Activated CD8-positive, alpha-beta memory T cell treated with anti-CD3 and anti-CD28 coated beads, Interleukin-2, amount 50 U/mL, for 4 hours (primary cell): ENCODE measurements at regions not wholly inside any gene's neighbourhood (a gene's known extent, or its start where the extent isn't known, plus 50 kb on each side); places are given as distances from the start of the nearest gene placed in this dataset.
"Not testable (repeated sequence)": the region's sequence is repeated elsewhere in the genome, so short reads cannot be mapped to it uniquely, and the experiment has no call there.

Experiments
- DNase-seq: peaks from one replicate; pipeline ENCODE4 v3.0.0-alpha.2; 2020

DNA sequence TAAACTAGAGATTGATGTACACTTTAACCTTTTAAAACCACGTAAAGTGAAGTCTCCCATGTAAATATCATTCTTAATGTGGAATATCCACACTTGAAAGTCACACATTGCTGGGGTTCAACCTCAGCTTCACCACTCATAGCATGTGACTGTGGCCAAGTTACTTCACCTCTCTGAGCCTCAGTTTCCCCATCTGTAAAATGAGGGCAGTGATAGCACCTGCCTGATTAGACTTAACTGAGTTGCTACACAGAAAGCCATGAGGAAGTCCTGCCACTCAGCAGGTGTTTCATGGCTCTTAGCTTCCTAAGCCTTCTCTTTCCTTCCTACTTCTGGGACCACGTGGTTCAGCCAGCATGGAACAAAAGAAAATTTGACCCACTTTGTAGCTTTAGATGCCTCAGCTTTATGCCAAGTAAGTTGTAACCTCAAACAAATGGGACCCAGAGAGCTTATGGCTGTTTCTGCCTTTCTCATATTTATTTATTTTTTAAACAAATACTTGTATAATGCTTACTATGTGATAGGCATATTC, 277.3 kb upstream of the KLF3 start:
- DNase-seq: no peak

DNA sequence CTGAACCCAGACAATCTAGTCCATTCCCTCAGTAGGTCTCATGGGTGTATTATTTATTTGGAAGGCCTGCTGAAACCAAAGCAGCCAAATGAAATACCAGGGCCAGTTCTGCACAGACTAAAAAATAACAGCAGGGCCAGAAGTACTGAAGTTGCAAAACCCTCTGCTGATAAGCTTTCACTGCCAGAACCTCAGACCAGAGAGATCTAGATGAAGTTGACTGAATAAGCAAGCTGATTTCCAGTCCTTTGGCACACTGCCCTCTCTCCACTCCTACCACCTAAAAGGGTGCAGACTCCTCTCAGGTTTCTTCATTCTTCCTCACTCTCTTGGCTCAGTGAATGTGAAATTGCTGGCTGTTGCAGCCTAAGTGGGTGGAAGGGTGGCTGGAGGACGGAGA, 276.7 kb upstream of the KLF3 start:
- DNase-seq: no peak

DNA sequence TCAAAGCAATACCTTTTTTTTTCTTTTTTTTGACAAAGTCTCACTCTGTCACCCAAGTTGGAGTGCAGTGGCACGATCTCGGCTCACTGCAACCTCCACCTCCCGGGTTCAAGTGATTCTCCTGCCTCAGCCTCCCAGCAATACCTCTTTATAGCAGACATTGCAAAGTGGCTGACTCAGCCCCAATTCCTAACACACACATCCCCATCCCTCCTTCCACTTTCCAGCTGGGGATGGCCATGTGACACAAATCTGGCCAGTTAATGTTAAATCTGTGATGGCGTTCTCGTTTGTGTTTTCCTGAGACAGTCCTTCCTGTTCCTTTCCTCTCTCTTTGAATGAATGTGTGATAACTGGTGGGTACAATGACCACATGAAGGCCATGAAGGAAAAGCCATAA, 276.2 kb upstream of the KLF3 start:
- no peak for DNase-seq

DNA sequence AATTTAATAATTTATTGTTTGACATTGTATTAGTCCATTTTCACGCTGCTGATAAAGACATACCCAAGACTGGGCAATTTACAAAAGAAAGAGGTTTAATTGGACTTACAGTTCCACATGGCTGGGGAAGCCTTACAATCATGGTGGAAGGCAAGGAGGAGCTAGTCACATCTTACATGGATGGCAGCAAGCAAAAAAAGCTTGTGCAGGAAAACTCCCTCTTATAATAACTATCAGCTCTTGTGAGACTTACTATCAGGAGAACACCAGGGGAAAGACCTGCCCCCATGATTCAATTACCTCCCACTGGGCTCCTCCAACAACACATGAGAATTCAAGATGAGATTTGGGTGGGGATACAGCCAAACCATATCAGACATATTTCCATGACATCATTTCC, 275.1 kb upstream of the KLF3 start:
- DNase-seq: not testable (repeated sequence)

DNA sequence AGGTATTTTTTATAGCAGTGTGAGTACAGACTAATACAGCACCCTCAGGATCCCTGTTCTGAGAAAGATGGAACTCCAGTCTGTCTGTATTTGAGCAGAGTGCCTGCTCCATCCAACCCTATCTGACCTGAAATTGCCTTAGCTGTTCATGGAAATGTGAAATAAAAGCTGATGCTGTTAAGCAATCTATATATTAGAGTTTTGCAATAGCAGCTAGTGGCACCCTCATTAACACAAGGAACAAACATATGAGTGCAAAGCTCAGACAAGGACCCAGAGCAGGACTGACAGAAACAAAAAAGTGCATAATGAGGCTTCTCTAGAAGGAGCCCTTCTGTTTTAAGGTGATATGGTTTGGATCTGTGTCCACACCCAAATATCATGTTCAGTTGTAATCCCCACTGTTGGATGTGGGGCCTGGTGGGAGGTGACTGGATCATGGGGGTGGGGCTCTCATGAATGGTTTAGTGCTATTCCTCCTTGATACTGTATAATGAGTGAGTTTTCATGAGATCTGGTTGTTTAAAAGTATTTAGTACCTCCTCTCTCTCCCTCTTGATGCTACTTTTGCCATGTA, 272.9 kb upstream of the KLF3 start:
- no peak for DNase-seq

DNA sequence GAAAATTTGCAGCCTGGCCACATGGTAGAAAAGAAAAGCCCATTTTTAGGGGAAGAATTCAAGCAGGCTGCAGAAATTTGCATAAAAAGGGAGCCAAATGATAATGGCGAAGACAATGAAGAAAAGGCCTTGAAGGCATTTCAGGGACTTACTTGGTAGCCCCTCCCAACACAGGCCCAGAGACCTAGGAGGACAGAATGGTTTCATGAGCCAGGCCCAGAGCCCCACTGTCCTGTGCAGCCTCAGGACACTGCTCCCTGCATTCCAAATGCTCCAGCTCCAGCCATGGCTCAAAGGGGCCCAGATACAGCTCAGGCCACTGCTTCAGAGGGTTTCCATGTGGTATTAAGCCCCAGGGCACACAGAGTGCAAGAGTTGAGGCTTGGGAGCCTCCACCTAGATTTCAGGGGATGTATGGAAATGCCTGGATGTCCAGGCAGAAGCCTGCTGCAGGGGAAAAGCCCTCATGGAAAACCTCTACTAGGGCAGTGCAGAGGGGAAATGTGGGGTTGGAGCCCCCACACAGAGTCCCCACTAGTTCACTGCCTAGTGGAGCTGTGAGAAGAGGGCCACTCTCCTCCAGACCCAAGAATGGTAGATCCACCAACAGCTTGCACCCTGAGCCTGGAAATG, 271.7 kb upstream of the KLF3 start:
- no peak for DNase-seq

DNA sequence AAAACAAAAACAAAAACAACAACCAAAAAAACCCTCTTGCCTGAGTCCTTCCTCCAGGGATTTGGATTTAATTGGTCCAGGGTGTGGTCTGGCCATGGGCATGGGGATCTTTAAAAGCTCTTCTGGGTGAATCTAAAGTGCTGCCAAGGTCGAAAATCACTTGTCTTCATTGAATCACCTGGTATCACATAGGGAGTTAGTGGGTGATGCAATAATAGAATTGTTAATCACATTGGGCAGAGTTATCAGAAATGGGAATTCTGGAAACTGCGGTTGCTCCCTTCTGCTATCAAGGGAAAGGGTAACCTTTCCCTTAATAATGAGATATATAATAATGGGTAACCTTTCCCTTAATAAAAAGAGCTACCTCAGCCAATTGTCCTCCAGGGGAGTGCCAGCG, 267.9 kb upstream of the KLF3 start:
- no peak for DNase-seq

DNA sequence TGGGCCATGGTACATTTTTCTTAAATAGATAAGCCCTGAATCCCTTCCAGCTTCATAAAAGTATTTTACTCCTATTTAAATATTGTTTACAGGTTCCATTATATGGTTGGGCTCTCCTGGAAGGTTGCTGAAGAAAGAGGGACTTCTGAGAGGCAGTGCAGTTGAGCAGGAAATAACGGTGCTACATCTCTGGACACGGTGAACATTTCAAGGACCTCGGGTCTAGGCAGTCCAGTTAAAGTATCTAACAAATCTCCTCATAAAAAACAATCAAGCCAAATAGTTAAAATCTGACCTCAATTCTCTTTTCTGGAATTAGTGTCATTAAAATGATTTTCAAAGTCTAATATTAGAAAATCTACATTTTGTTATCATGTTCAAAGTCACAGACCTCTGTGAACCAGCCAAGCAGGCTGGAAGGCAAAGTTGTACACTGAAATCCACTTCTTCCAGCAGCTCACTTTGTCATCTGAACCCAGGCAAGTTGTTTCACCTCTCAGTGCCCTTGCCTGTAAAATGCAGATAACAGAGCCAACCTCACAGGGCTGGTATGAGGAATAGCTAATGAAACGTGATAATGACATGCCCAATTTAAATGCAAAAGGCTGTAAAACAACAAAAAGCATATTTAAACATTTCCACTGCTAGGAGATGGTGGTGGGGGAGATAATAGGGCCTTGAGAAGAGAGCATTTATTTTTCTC, 267.0 kb upstream of the KLF3 start:
- no peak for DNase-seq

DNA sequence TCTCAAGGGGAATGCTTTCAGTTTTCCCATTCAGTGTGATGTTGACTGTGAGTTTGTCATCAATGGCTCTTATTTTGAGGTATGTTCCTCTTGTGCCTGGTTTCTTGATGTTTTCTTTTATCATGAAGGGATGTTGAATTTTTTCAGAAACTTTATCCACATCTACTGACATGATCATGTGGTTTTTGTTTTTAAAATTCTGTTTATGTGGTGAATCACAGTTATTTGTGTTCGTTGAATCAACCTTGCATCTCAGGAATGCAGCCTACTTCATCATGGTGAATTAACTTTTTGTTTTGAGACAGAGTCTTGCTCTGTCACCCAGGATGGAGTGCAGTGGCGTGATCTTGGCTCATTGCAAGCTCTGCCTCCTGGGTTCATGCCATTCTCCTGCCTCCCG, 263.1 kb upstream of the KLF3 start:
- no peak for DNase-seq

DNA sequence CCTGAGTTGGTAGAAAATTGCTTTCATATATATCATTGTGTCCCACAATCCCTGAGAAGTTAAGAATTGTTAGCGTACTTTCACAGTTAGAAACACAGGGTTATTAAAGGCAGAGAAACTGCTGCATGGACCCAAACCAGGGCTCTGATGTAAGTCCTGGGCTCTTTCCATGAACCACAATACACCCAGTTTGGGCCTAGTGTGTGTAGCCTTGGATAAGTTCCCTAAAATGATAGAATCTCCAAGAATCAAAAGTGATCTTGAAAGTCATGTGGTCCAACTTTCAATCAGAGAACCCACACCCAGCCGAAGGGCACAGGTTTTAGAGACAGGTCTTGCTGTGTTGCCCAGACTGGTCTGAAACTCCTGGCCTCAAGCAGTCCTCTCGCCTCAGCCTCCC, 257.8 kb upstream of the KLF3 start:
- no peak for DNase-seq

DNA sequence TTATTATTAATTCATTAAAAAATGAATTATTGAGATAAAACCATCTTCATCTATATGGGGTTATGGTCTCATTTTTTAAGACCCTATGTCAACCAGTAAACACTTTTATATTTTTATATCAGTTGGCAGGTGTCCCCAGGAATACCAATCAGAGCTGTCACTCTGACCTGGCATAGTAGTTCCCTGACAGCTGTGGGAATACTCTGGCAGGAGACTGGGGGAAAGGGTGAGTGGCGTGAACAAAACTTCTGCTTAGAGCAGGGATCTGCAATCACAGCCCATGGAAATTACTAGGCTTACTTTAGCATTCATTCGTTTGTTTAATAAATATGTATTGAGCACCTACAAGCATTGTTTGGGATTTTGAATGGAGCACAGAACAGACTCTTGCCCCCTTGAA, 254.1 kb upstream of the KLF3 start:
- DNase-seq: no peak

DNA sequence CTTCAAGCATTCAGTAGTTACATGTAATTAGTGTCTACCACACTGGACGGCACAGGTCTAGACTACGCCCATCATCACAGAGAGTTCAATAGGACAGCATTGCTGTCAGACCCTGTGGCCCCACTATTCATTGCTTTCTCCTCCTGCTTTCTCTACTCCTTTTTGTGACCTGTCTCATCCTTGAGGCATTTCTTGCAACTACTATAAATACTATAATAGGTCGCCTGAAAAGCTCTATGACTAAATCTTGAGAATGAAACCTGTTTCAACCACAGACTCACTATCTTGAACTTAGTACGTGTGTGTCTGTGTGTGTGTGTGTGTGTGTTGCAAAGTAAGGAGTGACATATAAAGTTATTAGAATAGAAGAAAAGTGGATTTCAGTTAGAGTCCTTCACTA, 252.9 kb upstream of the KLF3 start:
- DNase-seq: no peak

DNA sequence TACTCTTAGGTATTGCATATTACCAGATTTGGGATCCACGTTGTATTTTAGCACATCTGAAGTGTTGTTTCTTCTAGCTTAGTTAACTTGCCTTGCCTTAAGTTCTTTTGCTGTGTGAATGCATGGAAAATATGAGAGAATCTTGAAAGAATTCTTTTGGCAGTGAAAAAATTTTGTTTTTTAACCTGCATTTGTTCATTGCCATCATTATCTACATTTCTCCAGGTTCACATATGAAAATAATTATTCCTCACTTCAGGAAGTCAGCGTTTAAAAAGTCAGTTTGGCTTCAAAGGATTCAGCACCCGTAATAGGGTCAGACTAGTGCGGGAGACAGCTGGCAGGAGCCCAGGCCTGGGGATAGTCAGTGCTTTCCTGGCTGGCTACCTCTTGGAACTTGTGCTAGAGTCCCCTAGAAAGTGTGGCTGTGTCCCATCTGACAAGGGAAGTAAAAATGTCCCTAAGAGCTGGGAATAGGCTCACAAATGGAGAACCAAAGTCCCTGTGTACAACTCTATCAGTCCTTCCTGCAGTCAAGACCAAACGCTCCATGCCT, 251.9 kb upstream of the KLF3 start:
- no peak for DNase-seq

DNA sequence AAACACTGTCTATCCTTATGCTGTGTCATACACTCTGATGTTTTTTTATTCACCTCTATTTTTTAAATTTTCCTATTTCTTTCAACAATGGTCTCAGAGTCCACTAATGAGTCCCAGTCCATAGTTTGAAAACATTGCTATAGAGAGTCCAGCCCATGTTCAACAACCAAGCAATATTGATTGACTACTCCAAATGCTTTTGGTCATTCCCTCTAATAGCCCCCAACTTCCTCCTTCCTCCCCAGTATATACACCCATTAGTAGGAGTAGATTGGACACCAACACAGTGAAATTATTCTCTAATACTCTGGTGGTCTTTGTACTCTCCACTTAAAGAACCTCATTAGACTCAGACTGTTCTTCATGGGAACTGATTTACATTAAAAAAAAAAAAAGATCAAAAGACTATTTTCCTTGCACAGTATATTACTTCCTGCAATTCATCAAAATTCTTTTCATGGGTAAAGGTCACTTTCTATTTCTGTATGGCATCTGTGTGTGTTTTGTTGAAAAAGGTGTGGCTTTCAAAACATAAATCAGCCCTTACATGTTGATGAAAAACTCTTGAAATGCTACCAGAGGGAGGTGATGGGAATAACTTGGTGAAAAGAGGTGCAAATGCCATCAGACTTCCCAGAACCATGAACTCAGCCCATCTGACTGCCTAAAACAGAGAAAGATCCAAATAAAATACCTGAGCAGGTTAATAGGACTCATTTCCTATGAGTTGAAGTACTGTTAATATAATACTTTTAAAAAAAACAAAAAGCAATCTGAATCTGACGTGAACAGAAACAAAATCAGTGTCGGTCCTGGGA, 250.3 kb upstream of the KLF3 start:
- DNase-seq: no peak

DNA sequence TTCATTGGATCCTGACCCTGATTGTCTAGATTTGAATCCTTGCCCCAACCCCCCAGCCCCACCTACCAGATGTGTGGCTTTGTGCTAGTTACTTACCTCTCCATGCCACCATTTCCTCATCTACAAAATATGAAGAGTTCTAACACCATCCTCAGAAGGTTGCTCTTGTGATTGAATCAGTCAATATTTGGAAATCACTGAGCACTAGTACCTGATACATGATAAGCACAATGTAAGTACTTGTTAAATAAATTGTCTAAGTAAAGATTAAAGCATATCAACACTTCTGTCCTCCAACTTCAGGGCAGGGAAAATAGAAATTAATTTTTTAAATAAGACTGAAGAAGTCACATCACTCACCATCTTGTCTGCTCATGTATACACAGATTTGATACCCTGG, 249.6 kb upstream of the KLF3 start:
- DNase-seq: no peak

DNA sequence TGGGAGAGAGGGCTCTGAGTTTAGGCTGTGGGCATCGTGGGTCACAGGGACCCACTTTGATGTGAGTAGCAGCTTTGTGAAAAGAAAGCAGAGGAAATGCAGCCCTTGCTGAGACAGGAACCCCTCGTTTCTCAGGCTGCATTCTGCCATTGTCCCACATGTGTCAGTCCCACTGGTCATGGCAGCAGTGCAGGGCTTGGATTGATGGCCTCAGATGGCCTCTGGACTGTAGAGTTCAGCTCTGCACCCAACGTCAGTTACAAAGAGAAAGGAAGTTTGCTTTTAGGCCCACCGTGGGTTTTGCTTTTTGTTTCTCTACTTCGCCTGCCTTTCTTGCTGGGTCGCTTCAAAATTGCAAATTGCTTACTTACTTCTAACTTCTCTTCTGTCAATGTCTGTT, 248.3 kb upstream of the KLF3 start:
- no peak for DNase-seq

DNA sequence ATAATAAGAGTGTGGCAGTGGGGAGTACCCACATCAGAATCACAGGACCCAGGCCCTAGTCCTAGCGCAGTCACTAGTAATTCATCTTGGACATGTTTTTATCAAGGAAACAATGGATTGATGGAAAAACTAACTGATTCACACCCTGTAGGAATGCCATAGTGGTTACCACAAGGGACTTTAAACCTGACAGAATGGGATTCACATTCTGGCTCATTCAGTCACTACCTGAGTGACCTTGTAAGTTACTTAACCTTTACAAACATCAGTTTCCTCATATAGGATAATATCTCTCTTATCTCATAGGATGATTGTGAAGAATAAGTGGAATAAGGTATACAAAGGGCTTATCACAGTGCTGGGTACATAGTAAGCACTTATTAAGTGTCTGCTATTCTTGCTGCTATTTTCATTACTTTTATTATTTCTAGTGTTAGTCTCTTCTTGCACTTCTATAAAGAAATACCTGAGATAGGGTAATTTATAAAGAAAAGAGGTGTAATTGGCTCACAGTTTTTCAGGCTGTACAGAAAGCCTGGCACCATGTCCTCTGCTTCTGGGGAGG, 247.5 kb upstream of the KLF3 start:
- DNase-seq: no peak

DNA sequence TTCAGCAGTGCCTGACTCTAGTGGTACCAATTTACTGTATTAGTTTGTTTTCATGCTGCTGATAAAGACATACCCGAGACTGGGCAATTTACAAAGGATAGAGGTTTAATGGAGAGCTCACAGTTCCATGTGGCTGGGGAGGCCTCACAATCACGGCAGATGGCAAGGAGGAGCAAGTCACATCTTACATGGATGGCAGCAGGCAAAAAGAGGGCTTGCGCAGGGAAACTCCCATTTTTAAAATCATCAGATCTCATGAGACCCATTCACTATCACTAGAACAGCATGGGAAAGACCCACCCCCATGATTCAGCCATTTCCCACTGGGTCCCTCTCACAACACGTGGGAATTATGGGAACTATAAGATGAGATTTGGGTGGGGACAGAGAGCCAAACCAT, 243.7 kb upstream of the KLF3 start:
- DNase-seq: not testable (repeated sequence)

DNA sequence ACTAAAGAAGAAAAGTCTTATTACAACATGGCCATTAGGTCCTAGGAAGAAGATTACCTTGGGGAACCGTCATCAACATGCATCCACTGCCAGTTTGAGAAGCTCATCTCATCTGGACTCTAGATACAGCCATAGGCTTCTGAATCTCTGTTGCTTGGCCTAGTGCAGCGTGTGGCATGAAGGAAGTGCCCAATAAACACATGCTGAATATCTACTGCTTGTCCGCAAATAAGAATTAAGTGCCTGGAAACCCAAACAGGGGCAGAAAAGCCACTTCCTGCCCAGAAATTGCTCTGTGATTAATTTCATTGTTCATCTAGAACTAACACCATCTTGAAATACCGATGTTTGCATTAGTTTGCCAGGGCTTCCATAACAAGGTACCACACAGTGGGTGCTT, 241.1 kb upstream of the KLF3 start:
- no peak for DNase-seq

DNA sequence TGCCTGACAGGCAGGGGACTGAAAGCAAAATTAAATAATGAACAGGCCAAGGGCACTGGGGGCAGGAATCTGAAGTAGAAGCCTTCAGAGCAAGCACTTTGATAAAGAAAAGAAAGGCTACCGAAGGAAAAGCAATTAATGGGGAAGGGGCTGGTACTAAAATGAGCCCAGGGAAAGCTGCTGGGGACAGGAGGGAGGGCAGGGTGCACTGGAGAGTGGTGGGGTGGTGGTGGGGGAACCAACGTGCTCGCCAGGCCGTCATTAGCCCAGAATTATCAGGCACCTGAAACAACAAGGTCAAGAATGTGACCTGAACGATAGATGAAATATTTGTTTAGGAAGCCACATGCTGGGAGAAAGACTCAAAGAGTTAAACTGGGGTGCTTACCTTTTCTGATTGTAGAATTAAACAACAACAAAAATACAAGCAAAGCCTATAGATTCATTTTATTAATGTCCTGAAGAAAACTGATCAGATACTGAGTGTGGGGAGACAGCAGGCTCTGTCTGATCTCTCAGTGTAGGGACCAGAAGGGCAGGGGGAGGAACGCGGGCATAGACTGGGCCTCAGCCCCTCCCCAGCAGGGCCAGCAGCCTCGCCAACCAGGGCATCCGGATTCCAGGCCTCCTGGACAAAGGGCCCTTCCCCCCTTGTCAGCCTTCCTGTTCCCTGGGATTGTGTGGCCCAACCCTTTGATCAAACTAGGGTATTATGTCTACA, 239.7 kb upstream of the KLF3 start:
- no peak for DNase-seq

DNA sequence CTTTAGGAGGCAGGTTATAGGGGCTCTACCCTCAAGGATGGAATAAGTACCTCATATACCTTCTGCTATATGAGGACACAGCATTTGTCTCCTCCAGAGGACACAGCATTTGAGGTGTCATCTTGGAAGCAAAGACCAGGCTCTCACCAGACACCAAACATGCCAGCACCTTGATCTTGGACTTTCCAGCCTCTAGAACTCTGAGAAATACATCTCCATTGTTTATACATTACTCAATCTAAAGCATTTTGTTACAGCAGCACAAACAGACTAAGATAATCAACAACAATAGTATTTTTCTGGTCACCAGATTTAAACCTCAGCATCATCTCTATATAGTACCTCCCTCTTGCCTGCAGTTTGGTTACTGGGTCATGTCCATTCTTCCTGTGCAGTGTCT, 237.5 kb upstream of the KLF3 start:
- DNase-seq: no peak

DNA sequence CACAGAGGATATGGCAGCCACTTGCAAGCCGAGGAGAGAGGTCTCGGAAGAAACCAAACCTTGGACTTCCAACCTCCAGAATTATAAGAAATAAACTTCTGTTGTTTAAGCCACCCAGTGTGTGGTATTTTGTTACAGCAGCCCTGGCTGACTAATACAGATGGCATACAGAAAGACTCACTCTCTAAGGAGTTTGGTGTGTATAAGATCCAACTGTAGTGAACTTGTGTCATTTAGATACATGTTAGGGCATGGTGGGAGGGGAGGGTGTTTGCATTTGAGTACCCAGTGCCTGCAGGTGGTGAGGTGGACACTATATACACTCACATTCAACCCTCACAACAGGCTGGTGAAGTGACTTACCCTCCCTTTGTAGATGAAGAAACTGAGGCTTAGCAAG, 233.2 kb upstream of the KLF3 start:
- DNase-seq: no peak
